ENCODE measurements at regions not wholly inside any gene's neighbourhood (a gene's known extent, or its start where the extent isn't known, plus 50 kb on each side); places are given as distances from the start of the nearest gene placed in this dataset.
"Not testable (repeated sequence)": the region's sequence is repeated elsewhere in the genome, so short reads cannot be mapped to it uniquely, and the experiment has no call there.

DNA sequence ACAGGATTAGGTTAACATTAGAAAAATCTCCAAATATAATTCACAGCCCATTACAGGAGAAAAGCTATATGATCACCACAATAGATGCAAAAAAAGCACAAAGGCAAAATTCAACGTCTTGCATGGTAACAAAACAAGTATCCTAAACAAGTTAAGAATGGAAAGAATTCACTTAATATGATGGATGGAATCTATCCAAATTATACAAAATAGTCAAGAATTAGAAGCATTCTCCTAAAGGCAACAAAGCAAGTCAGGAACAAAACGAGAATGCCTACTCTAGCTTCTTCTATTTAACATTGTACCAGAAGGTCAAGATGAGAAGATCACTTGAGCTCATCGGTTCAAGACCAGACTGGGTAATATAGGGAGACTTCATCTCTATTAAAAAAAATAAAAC lies 442.8 kb downstream of the SETD4 start:
- DNase-seq (ENCODE audit: extremely low read depth in 1 of 2, low read depth in 1 of 2): no peak

DNA sequence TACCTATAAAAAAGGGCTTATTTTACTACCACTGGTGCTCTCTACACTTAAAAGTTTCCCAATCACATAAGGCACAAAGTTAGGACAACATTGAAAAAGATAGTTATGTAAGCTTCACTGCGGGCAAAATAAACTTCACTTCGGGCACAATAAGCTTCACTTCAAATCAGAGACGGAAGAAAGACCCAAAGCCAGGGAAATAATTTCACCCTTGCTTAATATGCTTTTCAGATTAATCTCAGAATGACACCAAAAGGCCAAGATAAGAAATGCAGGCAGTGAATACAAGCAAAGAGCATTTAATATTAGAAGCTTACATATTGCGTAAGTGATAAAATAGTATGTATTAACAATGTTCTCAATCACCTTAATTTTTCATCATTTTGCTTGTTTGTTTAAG lies 444.2 kb downstream of the SETD4 start:
- DNase-seq (ENCODE audit: extremely low read depth in 1 of 2, low read depth in 1 of 2): no peak

- DNase-seq (ENCODE audit: extremely low read depth in 1 of 2, low read depth in 1 of 2): no peak
Measured at GRCh38 chr21:35615325-35615724, 445.0 kb downstream of the SETD4 start.

- DNase-seq (ENCODE audit: extremely low read depth in 1 of 2, low read depth in 1 of 2): no peak
Measured at GRCh38 chr21:35614396-35614921, 445.9 kb downstream of the SETD4 start.

- DNase-seq (ENCODE audit: extremely low read depth in 1 of 2, low read depth in 1 of 2): no peak
Measured at GRCh38 chr21:35611708-35612132, 448.6 kb downstream of the SETD4 start.

DNA sequence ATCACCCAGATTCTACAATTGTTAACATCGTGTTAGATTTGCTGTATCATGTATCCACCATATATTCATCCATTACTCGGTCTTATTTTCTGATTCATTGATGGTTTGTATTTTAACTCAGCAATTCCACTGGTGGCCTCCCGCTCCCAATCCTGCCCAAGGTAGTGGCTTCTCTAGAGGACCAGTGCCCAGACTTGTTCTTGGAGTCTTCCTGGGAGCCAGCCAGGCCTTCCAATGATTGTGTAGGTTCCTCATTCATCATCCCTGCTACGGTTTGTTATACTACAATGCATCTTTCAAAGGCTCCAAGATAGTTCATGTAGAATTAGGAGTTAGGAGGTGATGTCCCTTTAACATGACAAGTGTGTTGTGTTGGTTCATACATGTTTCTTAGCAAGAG lies 451.1 kb downstream of the SETD4 start:
- DNase-seq (ENCODE audit: extremely low read depth in 1 of 2, low read depth in 1 of 2): no peak

DNA sequence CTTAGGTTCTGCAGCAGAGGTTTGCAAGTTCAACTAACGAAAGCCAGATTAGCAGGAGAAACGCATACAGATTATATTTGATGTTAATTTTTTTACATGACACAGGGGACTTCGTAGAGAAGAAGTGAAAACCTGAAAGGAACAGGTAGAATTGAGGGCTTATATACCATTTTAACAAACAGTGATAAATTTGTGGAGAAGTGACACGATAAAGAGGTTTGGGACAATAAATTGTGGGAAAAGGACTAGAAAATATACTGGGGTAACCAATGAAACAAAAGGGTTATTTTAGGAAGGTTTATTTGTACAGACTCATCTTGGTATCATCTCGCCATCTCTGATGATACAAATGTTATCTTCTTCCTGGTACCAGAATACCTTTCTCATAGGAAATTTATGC lies 452.9 kb downstream of the SETD4 start:
- no peak for DNase-seq (ENCODE audit: extremely low read depth in 1 of 2, low read depth in 1 of 2)

GRCh38 chr21:35606578-35606977 lies 453.7 kb downstream of the SETD4 start:
- no peak for DNase-seq (ENCODE audit: extremely low read depth in 1 of 2, low read depth in 1 of 2)

DNA sequence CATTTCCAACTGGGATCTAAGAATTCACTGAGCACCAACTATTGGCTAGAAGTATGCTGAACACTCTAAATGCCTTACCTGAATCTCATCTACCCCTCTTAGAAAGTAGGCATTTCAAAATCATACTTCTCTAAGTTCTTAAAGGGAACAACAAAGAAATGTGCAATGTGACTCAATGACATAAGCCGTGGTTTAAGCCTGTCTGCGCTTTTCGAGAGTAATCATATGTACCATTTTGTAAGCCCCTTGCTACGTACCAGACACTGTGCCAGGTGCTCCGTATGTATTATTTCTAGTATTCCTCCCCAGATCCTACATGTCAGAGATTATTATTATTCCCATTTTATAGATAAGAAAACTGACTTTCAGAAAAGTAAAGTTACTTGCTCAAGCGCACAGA lies 454.2 kb downstream of the SETD4 start:
- no peak for DNase-seq (ENCODE audit: extremely low read depth in 1 of 2, low read depth in 1 of 2)

DNA sequence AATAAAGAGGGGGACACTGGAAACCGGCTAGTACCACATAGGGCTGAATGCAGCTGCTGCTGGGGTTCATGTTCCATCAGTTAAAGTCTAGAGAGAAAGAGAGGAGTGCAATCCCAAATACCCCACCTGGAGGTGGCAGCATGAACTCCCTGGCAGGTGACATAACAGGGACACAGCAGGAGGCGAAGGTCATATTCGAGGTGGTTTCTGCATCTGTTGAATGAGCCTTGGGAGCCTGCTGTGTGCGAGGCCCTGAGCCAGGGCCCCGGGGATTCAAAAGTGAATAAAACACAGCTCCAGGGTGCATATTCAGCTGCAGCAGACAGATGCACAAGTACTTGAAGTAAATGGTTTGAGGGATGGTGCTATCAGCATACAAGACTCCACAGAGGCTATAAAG lies 456.8 kb downstream of the SETD4 start:
- no peak for DNase-seq (ENCODE audit: extremely low read depth in 1 of 2, low read depth in 1 of 2)

DNA sequence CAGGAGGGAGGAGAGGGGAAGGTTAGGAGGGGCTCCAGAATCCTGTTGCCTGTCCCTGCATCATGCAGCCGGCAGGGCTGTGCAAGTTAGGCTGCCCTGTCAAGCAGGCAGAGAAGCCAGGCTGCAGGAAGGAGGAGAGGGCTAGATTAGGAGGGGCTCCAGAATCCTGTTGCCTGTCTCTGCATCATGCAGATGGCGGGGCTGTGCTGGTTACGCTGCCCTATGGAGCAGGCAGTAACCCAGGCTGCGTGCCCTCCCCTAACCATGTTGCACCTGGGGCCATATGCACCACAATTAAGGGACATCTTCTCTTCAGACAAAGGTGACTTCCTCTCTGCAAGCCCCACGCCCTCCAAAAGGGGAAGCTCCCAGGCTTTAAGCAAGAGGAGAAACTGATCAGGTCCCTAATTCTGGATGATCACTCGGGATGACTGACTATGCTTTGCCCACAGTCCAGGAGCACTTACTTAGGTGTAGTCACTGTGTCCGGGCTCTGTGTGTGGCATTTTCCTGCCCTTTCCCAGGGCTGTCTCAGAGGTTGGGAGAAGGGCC lies 457.4 kb downstream of the SETD4 start:
- DNase-seq (ENCODE audit: extremely low read depth in 1 of 2, low read depth in 1 of 2): no peak

DNA sequence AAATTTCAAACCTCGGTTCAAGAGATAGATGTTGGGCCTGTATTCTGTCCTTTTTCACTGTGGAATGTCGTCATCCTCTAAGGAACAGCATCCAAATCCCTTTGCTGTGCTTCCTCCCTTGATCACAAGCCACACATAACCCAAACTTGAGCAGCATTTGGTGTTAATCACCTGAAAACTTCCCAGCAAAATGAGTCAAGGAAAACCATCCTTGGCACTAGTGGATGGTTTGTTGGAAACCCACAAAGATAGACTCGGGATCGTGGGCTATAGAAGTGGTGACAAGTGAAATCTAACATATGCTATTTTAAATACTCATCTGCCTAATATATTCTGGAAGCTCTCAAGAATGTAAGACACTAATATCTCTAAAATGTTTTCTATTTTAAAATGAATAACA lies 459.1 kb downstream of the SETD4 start:
- DNase-seq (ENCODE audit: extremely low read depth in 1 of 2, low read depth in 1 of 2): no peak

DNA sequence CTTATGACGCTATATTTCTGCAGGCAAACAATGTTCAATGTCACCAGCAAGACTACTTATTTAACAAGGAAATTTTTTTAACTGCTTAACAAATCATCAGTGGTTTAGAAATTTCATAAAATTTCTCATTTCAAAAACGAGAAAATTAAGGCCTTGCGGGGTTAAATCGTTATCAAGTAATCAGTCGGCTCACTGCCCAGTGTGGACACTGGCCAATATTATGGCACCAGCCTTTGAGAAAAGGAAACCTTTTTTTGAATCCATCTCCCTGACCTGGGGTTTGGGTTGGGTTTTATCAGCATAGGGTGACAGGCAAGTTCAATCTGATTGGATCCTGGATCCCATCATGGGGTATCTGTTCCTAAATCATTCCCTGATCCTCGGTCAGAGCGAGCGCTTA lies 461.2 kb downstream of the SETD4 start:
- no peak for DNase-seq (ENCODE audit: extremely low read depth in 1 of 2, low read depth in 1 of 2)

GRCh38 chr21:35597750-35598339 lies 462.5 kb downstream of the SETD4 start:
- no peak for DNase-seq (ENCODE audit: extremely low read depth in 1 of 2, low read depth in 1 of 2)

GRCh38 chr21:35594905-35595304 lies 465.4 kb downstream of the SETD4 start:
- no peak for DNase-seq (ENCODE audit: extremely low read depth in 1 of 2, low read depth in 1 of 2)

DNA sequence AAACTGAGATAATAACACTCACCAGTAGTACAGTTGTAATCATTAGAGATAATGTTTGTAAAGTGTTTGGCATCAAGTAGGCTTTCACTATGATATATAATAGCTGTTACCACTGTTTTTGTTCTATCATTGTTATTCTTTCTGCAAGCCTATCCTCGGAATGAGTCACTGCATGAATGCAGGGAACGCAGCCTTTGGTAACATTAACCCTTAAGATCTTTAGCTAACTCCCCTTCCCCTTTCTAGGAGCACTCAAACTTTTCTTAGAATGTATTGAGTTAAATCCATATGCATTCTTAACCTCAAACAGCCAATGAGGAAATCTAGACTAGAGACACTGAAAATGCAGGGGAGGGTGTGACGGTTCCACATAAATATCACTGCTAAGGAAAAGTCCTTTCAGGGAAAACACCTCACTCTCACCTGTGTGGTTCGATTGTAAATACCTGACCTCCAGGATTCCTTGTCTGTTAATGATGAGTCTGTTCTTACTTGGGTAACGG lies 467.3 kb downstream of the SETD4 start:
- DNase-seq (ENCODE audit: extremely low read depth in 1 of 2, low read depth in 1 of 2): no peak

GRCh38 chr21:35590284-35590683 lies 470.0 kb downstream of the SETD4 start:
- DNase-seq (ENCODE audit: extremely low read depth in 1 of 2, low read depth in 1 of 2): not testable (repeated sequence)

DNA sequence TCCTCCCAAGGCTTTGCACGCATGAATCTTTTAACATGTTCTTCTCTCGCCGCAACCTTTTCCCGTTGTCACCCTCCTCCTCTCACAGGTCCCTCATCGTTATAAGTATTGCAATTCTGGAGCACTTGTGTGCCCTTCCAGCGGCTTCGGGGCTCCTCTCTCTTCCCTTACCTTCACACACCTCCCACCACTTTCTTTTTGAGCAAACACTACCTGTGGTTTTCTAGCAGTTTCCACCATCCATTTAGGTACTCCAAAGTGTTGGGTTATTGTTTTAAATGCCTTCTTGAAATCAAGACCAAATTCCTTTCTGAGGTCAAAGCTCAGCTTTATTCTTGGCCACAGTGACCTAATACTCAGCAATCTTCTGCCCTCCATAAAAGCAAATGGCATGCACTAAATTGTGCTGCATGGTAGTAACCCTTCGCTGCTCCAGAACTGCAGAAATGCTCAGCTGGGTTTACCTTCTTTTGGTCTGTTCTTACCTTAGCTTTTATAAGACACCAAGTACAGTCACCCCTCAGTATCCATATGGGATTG lies 472.4 kb downstream of the SETD4 start:
- no peak for DNase-seq (ENCODE audit: extremely low read depth in 1 of 2, low read depth in 1 of 2)

- no peak for DNase-seq (ENCODE audit: extremely low read depth in 1 of 2, low read depth in 1 of 2)
Measured at GRCh38 chr21:35586305-35586704, 474.0 kb downstream of the SETD4 start.

- no peak for DNase-seq (ENCODE audit: extremely low read depth in 1 of 2, low read depth in 1 of 2)
Measured at GRCh38 chr21:35585878-35586277, 474.4 kb downstream of the SETD4 start.

DNA sequence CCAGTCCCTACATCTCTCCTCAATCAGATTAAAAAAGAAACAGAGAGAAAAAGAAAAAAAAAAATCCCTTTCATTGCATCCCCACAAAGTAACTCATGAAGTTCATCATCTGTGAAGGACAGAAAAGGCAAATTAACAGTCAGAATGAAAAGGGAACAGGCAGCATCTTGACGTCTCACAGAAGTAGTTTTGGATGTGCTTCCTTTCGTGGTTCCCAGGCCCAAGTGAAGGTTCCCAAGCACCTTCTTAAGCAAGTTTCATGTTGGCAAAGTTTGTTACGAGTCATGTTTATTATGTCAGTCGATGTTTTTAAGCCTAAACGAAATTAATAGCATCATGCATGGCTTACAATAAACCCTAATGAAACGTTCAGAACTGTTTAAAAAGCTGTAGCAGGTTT lies 475.2 kb downstream of the SETD4 start:
- no peak for DNase-seq (ENCODE audit: extremely low read depth in 1 of 2, low read depth in 1 of 2)

GRCh38 chr21:35583566-35584216 lies 476.6 kb downstream of the SETD4 start:
- no peak for DNase-seq (ENCODE audit: extremely low read depth in 1 of 2, low read depth in 1 of 2)

All from stimulated activated CD8-positive, alpha-beta memory T cell treated with anti-CD3 and anti-CD28 coated beads, Interleukin-7, amount 100 ng/mL, for 48 hours (primary cell).